DMS114 treated with DMSO at 0.1 percent for 48 hours (cell line): ENCODE measurements at regions not wholly inside any gene's neighbourhood (a gene's known extent, or its start where the extent isn't known, plus 50 kb on each side); places are given as distances from the start of the nearest gene placed in this dataset.

Experiments
- DNase-seq: peaks from one replicate; lab custom pipeline; 2025; ENCODE audit not compliant: unreplicated experiment; lab: John Stamatoyannopoulos, UW

GRCh38 chr17:77454242-77455095, 313.7 kb downstream of the SEC14L1 start:
- no peak for DNase-seq

- DNase-seq, result no peak
Observed at GRCh38 chr17:77455111-77455890, 314.5 kb downstream of the SEC14L1 start.

GRCh38 chr17:77455891-77456260, 315.1 kb downstream of the SEC14L1 start:
- no peak for DNase-seq

DNA sequence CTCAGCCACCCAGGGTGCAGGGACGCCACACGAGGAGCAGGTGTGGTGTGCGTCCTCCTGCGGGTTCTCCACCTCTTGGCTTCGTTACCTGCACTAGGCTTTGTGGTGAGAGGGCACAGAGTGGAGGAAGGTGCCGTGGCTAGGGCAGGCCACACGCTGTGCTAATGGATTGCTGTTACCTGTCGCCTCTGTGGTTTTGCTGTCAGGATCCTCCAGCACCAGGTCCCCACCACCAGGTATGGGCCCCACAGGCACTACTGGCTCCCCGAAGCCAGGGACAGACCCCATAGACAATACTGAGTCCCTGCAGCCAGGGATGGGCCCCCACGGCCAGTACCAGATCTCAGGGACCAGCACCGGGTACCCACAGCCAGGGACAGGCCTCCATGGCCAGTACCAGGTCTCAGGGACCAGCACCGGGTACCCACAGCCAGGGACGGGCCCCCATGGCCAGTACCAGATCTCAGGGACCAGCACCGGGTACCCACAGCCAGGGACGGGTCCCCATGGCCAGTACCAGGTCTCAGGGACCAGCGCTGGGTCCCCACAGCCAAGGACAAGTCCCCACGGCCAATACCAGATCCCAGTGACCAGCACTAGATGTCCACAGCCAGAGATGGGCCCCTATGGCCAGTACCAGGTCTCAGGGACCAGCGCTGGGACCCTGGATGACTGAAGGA, 315.6 kb downstream of the SEC14L1 start:
- no peak for DNase-seq

DNA sequence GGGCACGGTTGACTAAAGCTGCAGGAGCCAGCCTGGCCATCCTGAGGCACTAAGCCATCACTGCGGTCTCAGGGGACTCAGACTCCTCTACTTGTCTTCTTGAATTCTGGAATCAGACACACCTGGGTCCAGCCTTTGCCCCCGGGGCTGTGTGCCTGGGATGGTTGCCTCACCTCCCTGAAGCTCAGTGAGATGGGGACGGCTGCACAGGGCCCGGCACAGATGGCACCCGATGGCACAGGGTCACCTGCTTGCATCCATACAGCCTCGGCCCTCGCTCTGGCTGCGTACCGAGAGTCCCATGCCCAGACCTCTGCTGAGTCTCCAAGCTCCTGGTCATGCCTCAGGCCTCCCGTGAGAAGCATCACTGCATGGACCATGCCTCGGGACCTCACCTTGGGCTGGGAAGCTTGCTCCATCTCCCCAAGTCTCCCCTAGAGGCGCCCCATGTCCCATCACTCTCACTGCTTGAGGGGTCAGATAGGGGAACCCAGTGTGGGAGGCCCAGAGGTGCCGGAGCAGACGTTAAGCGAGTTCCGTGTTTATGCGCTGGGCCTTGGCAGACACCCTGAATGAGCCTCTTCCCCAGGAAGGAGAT, 316.3 kb downstream of the SEC14L1 start:
- no peak for DNase-seq

GRCh38 chr17:77457572-77458201, 316.9 kb downstream of the SEC14L1 start:
- no peak for DNase-seq

GRCh38 chr17:77458202-77459017, 317.6 kb downstream of the SEC14L1 start:
- no peak for DNase-seq

DNA sequence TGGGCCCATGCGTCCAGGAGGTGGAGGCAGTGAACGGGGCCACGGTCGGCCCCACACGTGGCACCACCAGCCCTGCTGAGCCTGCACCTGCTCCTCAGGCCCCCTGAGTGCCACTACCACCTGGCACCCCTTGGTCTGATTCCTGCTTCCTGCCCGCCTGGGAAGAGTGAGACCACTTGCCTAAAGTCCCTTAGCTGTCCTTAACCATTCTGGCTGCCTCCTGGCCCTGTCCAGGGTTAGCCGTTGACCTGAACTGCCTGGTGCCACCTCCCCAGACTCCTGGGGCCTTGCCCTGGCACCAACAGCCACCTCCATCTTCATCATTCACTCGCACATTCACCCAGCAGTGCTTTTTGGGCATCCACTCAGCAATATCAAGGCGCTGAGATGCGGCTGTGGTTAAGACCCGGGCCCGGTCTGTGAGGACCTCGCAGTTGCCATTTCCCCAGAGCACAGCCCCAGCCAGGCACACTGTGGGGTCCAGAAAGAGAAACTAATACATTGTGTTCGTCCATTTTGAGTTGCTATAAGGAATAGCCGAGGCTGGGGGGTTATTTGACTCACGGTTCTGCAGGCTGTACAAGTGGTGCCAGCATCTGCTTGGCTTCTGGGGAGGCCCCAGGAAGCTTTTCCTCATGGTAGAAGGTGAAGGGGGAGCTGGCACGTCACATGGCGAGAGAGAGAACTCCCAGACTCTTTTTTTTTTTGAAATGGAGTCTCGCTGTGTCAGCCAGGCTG, 318.4 kb downstream of the SEC14L1 start:
- no peak for DNase-seq

- no peak for DNase-seq
Observed at GRCh38 chr17:77460514-77461046, 319.8 kb downstream of the SEC14L1 start.

- no peak for DNase-seq
Observed at GRCh38 chr17:77461277-77462057, 320.7 kb downstream of the SEC14L1 start.

DNA sequence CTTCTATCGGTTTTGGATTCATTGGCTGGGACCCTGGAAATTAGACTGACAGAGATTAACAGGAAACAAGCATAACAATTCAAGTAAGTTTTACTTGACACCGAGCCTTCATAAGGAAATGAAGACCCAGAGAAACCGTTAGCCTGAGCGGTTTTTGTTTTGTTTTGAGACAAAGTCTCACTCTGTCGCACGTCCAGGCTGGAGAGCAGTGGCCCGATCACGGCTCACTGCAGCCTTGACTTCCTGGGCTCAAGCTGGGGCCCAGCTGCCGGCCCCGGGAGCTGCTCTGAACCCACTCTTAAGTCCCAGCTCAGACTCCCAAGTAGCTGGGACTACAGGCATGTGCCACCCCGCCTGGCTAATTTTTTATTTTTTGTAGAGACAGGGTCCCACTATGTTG, 321.3 kb downstream of the SEC14L1 start:
- DNase-seq, result no peak

GRCh38 chr17:77462553-77463497, 322.1 kb downstream of the SEC14L1 start:
- DNase-seq, result no peak

GRCh38 chr17:77464988-77465357, 324.2 kb downstream of the SEC14L1 start:
- DNase-seq, result no peak

- no peak for DNase-seq
Observed at GRCh38 chr17:77465358-77466041, 324.7 kb downstream of the SEC14L1 start.

DNA sequence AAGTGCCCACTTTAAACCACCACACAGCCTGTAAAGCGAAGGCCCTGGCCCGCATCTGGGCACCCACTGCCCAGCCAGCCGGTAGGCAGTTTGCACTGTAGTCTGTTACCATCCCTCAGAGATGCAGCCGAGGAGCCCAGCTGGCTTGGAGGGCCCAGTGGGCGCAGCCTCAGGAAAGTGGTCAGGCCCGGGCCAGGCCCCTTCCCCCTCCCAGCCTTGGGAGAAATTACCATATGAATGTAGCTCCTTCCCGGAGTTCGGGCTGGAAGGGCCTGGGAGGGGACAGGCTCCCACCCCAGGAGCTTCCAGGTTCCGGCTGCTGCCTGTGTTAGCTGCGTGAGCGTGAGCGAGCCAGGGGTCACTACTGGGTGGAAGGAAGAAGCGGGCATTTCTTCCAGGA, 325.4 kb downstream of the SEC14L1 start:
- DNase-seq, result no peak

DNA sequence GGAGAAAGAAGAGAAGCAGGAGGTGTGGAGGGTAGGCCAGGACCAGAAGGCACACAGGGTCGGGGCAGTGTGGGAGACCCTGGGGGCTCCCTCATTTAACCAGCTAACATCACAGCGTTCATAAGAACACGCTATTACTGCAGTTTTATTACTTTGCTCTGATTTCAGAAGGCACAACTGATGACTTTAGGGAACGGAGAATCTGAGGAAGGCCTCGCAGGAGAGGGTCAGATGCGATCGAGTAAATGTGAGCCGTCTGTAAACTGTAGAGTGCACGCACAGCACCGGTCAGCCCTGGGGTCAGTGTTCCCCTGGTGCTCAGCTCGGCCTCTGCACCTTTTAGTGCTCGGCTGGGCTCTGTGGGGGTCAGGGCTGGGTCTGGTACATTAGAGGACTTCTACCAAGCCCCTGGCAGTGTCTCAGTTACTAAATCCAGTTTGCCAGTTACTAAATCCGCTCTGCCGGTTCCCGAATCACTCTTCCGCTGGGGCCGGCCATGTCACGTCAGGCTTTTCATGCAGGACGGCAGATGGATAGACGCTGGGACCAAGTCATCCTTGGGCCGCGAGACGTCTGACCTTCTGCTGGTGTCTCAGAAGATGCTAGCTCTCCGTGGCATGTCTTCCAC, 325.9 kb downstream of the SEC14L1 start:
- no peak for DNase-seq
